ENCODE measurements at regions not wholly inside any gene's neighbourhood (a gene's known extent, or its start where the extent isn't known, plus 50 kb on each side); places are given as distances from the start of the nearest gene placed in this dataset.

DNA sequence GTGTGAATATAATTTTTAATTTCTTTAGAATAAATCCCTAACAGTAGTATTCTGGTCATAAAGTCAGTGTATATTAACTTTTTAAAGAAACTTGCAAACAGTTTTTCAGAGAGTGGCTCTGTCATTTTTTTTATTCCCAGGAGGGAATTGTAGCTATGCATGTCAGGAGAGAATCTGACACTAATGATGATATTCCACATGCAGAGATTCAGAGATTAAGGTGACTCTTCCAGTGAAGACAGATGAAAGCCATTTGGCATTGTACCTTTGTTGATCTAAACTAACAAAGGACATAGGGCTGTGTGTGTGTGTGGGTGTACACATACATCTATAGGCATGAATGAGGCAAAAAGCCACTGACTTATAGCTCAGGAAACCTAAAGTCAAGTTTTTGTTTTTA, 99.9 kb downstream of the TNFSF13B start:
- H3K27me3 ChIP-seq, result peaks cover 5% of the 10 kb centered on the region

DNA sequence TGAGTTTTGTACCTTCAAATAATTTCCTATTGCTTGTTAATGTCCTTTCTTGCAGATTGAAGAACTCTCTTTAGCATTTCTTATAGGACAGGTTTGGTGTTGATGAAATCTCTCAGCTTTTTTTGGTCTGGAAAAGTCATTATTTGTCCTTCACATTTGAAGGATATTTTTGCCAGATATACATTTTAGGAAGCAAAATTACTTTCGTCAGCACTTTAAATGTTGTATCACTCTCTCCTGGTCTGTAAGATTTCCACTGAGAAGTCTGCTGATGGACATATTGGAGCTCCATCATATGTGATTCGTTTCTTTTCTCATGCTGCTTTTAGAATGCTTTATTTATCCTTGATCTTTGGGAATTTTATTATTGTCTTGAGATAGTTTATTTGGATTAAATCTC, 105.5 kb downstream of the TNFSF13B start:
- Histone ChIP-seq H3K36me3 (no peaks in the 10 kb centered on the region), H3K27ac (no peak overlapping the region), H3K27me3 (no peaks in the 10 kb centered on the region), H3K9me3 (no peaks in the 10 kb centered on the region), H3K4me1 (no peaks in the 10 kb centered on the region), H3K4me3 (no peak overlapping the region)
- no peak for ATAC-seq
- no peak for TF ChIP-seq POLR2AphosphoS5 (IDR thresholded peaks at IDR 0.05)
- TF ChIP-seq, protein P1, sequence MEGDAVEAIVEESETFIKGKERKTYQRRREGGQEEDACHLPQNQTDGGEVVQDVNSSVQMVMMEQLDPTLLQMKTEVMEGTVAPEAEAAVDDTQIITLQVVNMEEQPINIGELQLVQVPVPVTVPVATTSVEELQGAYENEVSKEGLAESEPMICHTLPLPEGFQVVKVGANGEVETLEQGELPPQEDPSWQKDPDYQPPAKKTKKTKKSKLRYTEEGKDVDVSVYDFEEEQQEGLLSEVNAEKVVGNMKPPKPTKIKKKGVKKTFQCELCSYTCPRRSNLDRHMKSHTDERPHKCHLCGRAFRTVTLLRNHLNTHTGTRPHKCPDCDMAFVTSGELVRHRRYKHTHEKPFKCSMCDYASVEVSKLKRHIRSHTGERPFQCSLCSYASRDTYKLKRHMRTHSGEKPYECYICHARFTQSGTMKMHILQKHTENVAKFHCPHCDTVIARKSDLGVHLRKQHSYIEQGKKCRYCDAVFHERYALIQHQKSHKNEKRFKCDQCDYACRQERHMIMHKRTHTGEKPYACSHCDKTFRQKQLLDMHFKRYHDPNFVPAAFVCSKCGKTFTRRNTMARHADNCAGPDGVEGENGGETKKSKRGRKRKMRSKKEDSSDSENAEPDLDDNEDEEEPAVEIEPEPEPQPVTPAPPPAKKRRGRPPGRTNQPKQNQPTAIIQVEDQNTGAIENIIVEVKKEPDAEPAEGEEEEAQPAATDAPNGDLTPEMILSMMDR (IDR thresholded peaks at IDR 0.05), result no peak
- 44 to 72% methylated on average over 2 of the region's 2 CpGs for WGBS, 2 donors (ENCODE audit: low coverage in 1 of 2)

More for the DNA sequence above, 99.9 kb downstream of the TNFSF13B start:
- Histone ChIP-seq H3K9me3 (no peaks in the 10 kb centered on the region), H3K4me3 (no peak overlapping the region), H3K27ac (no peak overlapping the region), H3K36me3 (no peaks in the 10 kb centered on the region), H3K4me1 (no peaks in the 10 kb centered on the region)
- ATAC-seq, result no peak
- TF ChIP-seq POLR2AphosphoS5 (IDR thresholded peaks at IDR 0.05) (no peak), POLR2A (IDR thresholded peaks at IDR 0.05) (no peak), EP300 (IDR thresholded peaks at IDR 0.05) (no peak)

GRCh38 chr13:108375772-108376171, 106.3 kb downstream of the TNFSF13B start:
- Histone ChIP-seq H3K4me3 (no peak overlapping the region), H3K27me3 (no peaks in the 10 kb centered on the region), H3K9me3 (no peaks in the 10 kb centered on the region), H3K27ac (no peak overlapping the region), H3K36me3 (no peaks in the 10 kb centered on the region), H3K4me1 (no peaks in the 10 kb centered on the region)
- WGBS, 2 donors (ENCODE audit: low coverage in 1 of 2), result 76 to 82% methylated on average over 2 of the region's 2 CpGs
- TF ChIP-seq POLR2AphosphoS5 (IDR thresholded peaks at IDR 0.05) (no peak), EP300 (IDR thresholded peaks at IDR 0.05) (no peak)
- no peak for ATAC-seq

DNA sequence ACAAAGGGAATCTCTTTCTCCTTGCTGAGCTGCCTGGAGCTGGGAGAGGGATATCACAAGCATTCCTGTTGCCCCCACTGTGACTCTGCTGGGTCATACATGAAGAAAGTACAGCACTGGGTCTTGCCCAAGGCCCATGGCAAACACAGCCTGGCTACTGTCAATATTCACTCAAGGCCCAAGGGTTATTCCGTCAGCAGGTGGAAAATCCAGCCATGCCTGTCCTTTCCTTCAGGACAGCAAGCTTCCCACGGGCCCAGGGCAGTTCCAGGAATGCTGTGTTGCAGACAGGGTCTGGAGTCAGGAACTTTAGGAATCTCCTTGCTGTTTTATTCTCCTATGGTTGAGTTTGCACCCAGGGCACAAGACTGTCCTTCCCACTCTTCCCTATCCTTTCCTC, 106.8 kb downstream of the TNFSF13B start:
- H3K4me3 ChIP-seq, result no peak overlapping the region
- 63% methylated on average over 2 of the region's 2 CpGs; no CpG with 5 or more reads in 1 of the 2 donors for WGBS, 2 donors (ENCODE audit: low coverage in 1 of 2)
- H3K36me3 ChIP-seq, result no peaks in the 10 kb centered on the region
- no peak overlapping the region for H3K27ac ChIP-seq
- no peaks in the 10 kb centered on the region for H3K9me3 ChIP-seq
- no peaks in the 10 kb centered on the region for H3K4me1 ChIP-seq
- TF ChIP-seq POLR2AphosphoS5 (IDR thresholded peaks at IDR 0.05), result no peak
- no peak for TF ChIP-seq EP300 (IDR thresholded peaks at IDR 0.05)
- TF ChIP-seq, protein P1 (IDR thresholded peaks at IDR 0.05), result no peak
- no peak for TF ChIP-seq POLR2A (IDR thresholded peaks at IDR 0.05)
- no peaks in the 10 kb centered on the region for H3K27me3 ChIP-seq
- ATAC-seq, result no peak

DNA sequence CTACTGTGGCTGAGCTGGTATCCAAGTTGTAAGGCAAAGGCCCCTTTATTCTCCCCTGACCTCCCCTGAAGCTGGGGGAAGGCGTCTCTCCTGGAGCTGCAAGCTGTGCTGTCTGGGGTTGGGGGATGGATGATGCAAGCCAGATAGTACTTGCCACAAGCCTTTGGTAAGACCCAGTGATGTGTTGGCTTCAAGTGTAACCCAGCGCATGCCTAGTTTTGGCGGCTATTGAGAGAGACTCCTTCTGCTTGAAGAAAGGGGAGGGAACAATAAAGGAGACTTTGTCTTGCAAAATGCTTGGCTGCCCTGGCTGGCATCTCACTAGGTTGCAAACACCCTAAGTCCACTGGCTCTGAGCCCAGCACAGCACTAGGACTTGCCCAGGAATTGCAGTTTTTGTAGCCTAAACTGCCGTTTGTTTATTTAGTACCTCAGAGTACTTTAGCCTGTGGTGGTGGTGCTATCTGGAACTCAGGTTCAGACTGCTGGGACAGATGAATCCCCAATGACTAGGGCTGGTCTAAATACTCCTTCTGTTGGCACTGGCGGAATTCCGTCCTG, 108.2 kb downstream of the TNFSF13B start:
- no peaks in the 10 kb centered on the region for H3K4me1 ChIP-seq
- WGBS, 2 donors (ENCODE audit: low coverage in 1 of 2), result 81 to 100% methylated on average over 1 to 3 of the region's 6 CpGs
- H3K36me3 ChIP-seq, result no peaks in the 10 kb centered on the region
- no peaks in the 10 kb centered on the region for H3K27me3 ChIP-seq
- no peaks in the 10 kb centered on the region for H3K9me3 ChIP-seq
- H3K27ac ChIP-seq, result no peak overlapping the region
- TF ChIP-seq POLR2AphosphoS5 (IDR thresholded peaks at IDR 0.05) (no peak), EP300 (IDR thresholded peaks at IDR 0.05) (no peak), POLR2A (IDR thresholded peaks at IDR 0.05) (no peak)
- TF ChIP-seq, protein P1 (IDR thresholded peaks at IDR 0.05), result no peak
- no peak overlapping the region for H3K4me3 ChIP-seq
- no peak for ATAC-seq

DNA sequence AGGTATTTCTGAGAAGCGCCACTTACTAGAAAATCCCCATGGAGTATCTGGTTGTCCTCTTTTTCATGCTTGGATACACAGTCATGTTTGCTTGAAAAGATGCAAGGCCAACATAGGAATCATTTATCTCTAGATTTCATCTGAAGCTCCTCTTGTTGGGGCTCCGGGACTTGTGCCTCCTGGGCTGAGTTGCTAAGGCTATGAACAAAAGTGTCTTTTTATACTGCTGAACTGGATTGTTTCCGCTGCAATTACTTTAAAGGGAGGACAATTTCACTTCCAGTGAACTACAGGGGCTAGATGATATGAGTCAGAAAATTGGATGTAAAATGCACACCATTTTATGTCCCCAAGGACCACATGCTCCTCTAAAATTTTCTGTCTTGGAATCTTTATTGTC, 114.1 kb downstream of the TNFSF13B start:
- Histone ChIP-seq H3K27ac (no peak overlapping the region), H3K9me3 (no peaks in the 10 kb centered on the region), H3K36me3 (no peaks in the 10 kb centered on the region), H3K27me3 (no peaks in the 10 kb centered on the region), H3K4me3 (no peak overlapping the region), H3K4me1 (no peaks in the 10 kb centered on the region)
- TF ChIP-seq POLR2AphosphoS5 (IDR thresholded peaks at IDR 0.05) (no peak), POLR2A (IDR thresholded peaks at IDR 0.05) (no peak), EP300 (IDR thresholded peaks at IDR 0.05) (no peak)
- TF ChIP-seq, protein P1 (IDR thresholded peaks at IDR 0.05), result no peak
- ATAC-seq, result no peak
- 89 to 96% methylated on average over 3 of the region's 3 CpGs for WGBS, 2 donors (ENCODE audit: low coverage in 1 of 2)

Data from gastroesophageal sphincter (tissue), 4 donors.